Mesothelial cell of epicardium (in vitro differentiated cells): ENCODE measurements at regions not wholly inside any gene's neighbourhood (a gene's known extent, or its start where the extent isn't known, plus 50 kb on each side); places are given as distances from the start of the nearest gene placed in this dataset.

ENCODE experiments used
- DNase-seq, 2 experiments: peaks; one replicate each; pipeline ENCODE4 v3.0.0; 2021; ENCODE audit warnings: low spot score in 2 of 2; ENCODE audit not compliant: unreplicated experiment in 2 of 2
- H3K27ac Mint-ChIP-seq: 2 replicates; pipeline ENCODE4 v1.8.0; 2021; ENCODE audit warnings: mixed read lengths
- H3K27me3 Mint-ChIP-seq: 2 replicates; pipeline ENCODE4 v1.8.0; 2021; ENCODE audit warnings: low read depth, mixed read lengths
- H3K36me3 Mint-ChIP-seq: 2 replicates; pipeline ENCODE4 v1.8.0; 2021; ENCODE audit warnings: mixed read lengths
- H3K4me1 Mint-ChIP-seq: 2 replicates; pipeline ENCODE4 v1.8.0; 2021; ENCODE audit warnings: mixed read lengths
- H3K4me3 Mint-ChIP-seq: 2 replicates; pipeline ENCODE4 v1.8.0; 2021; ENCODE audit warnings: mild to moderate bottlenecking, moderate library complexity, mixed read lengths
- H3K9me3 Mint-ChIP-seq: 2 replicates; pipeline ENCODE4 v1.8.0; 2021; ENCODE audit warnings: mixed read lengths
- TF ChIP-seq, protein P1 (sequence below): fragments of 200-600 bp; sonication (generic); IDR thresholded peaks from one replicate; pipeline ENCODE4 v1.5.0; 2021; ENCODE audit warnings: antibody characterized with exemption; ENCODE audit not compliant: unreplicated experiment

GRCh38 chr7:80373429-80374032 lies 138.3 kb downstream of the GNAT3 start:
- peak overlapping the region; percentile 87 for H3K27ac Mint-ChIP-seq
- peaks cover 7% of the 10 kb centered on the region for H3K36me3 Mint-ChIP-seq

GRCh38 chr7:80372415-80372814 lies 139.4 kb downstream of the GNAT3 start:
- no peak for DNase-seq
- TF ChIP-seq, protein P1, sequence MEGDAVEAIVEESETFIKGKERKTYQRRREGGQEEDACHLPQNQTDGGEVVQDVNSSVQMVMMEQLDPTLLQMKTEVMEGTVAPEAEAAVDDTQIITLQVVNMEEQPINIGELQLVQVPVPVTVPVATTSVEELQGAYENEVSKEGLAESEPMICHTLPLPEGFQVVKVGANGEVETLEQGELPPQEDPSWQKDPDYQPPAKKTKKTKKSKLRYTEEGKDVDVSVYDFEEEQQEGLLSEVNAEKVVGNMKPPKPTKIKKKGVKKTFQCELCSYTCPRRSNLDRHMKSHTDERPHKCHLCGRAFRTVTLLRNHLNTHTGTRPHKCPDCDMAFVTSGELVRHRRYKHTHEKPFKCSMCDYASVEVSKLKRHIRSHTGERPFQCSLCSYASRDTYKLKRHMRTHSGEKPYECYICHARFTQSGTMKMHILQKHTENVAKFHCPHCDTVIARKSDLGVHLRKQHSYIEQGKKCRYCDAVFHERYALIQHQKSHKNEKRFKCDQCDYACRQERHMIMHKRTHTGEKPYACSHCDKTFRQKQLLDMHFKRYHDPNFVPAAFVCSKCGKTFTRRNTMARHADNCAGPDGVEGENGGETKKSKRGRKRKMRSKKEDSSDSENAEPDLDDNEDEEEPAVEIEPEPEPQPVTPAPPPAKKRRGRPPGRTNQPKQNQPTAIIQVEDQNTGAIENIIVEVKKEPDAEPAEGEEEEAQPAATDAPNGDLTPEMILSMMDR = no peak
- Mint-ChIP-seq H3K9me3 (peaks cover 11% of the 10 kb centered on the region), H3K4me1 (peaks cover 20% of the 10 kb centered on the region), H3K27me3 (no peaks in the 10 kb centered on the region), H3K27ac (peak overlapping the region; percentile 63), H3K36me3 (peaks cover 7% of the 10 kb centered on the region), H3K4me3 (no peak overlapping the region)

More at GRCh38 chr7:80373429-80374032, 138.3 kb downstream of the GNAT3 start:
- no peaks in the 10 kb centered on the region for H3K27me3 Mint-ChIP-seq
- DNase-seq = no peak
- H3K4me3 Mint-ChIP-seq = no peak overlapping the region
- peaks cover 15% of the 10 kb centered on the region for H3K9me3 Mint-ChIP-seq
- TF ChIP-seq, protein P1 = no peak
- peaks cover 21% of the 10 kb centered on the region for H3K4me1 Mint-ChIP-seq

DNA sequence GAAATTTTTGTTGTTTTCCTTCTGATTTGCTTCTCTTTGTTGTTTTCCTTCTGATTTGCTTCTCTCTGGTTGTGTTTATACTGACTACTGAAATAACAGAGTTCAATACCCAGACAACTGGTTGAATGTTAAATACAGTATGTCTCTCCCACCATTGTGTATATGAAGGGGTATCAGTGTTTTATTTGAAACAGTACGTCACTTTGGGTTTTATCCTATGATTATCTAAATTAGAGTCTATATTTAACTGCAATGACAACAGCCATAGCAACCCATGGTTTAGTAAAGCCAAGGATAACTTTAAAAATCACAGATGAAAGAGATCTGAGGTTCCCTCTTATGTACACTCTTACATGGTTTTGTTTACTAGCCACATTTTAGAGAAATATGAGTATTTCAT lies 141.3 kb downstream of the GNAT3 start:
- Mint-ChIP-seq H3K27me3 (no peaks in the 10 kb centered on the region), H3K4me3 (no peak overlapping the region), H3K9me3 (peaks cover 9% of the 10 kb centered on the region), H3K36me3 (peaks cover 5% of the 10 kb centered on the region), H3K27ac (no peak overlapping the region), H3K4me1 (peaks cover 20% of the 10 kb centered on the region)
- no peak for DNase-seq
- TF ChIP-seq, protein P1 = no peak

- TF ChIP-seq, protein P1 = no peak
- Mint-ChIP-seq H3K9me3 (peaks cover 18% of the 10 kb centered on the region), H3K4me1 (peaks cover 20% of the 10 kb centered on the region), H3K36me3 (peaks cover 11% of the 10 kb centered on the region), H3K4me3 (no peak overlapping the region), H3K27ac (no peak overlapping the region), H3K27me3 (no peaks in the 10 kb centered on the region)
- DNase-seq = no peak
These were observed 142.5 kb downstream of the GNAT3 start for GRCh38 chr7:80369321-80369720.

DNA sequence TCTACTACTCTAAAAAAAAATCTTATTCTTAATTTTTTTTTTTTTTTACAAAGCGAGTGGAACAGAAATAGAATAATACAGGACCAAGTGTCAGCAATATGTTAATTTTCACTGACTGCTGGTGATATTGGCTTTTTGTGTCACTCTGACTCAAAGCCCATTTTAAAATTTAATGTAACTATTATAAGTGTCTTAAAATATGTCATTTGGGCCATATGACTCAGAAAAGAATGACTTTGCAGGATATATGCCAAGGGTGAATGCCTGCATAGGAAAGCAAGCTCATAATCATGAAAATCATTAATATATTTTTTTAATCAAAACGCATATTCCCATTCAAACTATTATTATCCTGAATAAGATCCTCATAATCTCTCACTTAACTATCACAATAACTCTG lies 149.2 kb downstream of the GNAT3 start:
- Mint-ChIP-seq H3K4me1 (no peaks in the 10 kb centered on the region), H3K27ac (no peak overlapping the region), H3K9me3 (peaks cover 21% of the 10 kb centered on the region), H3K4me3 (no peak overlapping the region), H3K36me3 (peaks cover 11% of the 10 kb centered on the region), H3K27me3 (no peaks in the 10 kb centered on the region)
- TF ChIP-seq, protein P1 = no peak
- DNase-seq = no peak
